ENCODE measurements at regions not wholly inside any gene's neighbourhood (a gene's known extent, or its start where the extent isn't known, plus 50 kb on each side); places are given as distances from the start of the nearest gene placed in this dataset.

- TF ChIP-seq CTCF (IDR thresholded peaks at IDR 0.05; ENCODE audit: low read depth, low read length, missing input control) (no peak), YY1 (IDR thresholded peaks at IDR 0.05) (no peak), REST (IDR thresholded peaks at IDR 0.05) (no peak)
Observed at GRCh38 chr14:44732144-44732543, 225.1 kb upstream of the FSCB start.
